Upper lobe of left lung (tissue), 6 donors: ENCODE measurements at regions not wholly inside any gene's neighbourhood (a gene's known extent, or its start where the extent isn't known, plus 50 kb on each side); places are given as distances from the start of the nearest gene placed in this dataset.

Experiments
- ATAC-seq, 2 donors: fragments of 200-7000 bp; cut with Tn5 transposase; one replicate each; pipeline ENCODE4 v1.9.1; 2022; ENCODE audit warnings: mild to moderate bottlenecking in 2 of 2, moderate library complexity in 2 of 2; ENCODE audit not compliant: low FRiP score in 2 of 2
- DNase-seq, 2 donors: peaks; one replicate each; pipeline ENCODE4 v3.0.0-alpha.2; 2019 to 2020
- H3K27ac ChIP-seq, 4 donors: fragments of 200-600 bp; sonication (generic); one replicate each; pipeline ENCODE4 v1.5.1; 2016 to 2019
- H3K27me3 ChIP-seq, 4 donors: fragments of 200-600 bp; sonication (generic); one replicate each; pipeline ENCODE4 v1.5.1; 2017 to 2019
- H3K36me3 ChIP-seq, 4 donors: fragments of 200-600 bp; sonication (generic); one replicate each; pipeline ENCODE4 v1.5.1; 2016 to 2019
- H3K4me1 ChIP-seq, 4 donors: fragments of 200-600 bp; sonication (generic); one replicate each; pipeline ENCODE4 v1.5.1; 2018 to 2019
- H3K4me3 ChIP-seq, 4 donors: fragments of 200-600 bp; sonication (generic); one replicate each; pipeline ENCODE4 v1.5.1; 2017 to 2019; ENCODE audit warnings: mild to moderate bottlenecking in 2 of 4, moderate library complexity in 1 of 4
- H3K9me3 ChIP-seq, 4 donors: fragments of 200-600 bp; sonication (generic); one replicate each; pipeline ENCODE4 v1.5.1; 2018 to 2019
- EP300 ChIP-seq, 4 donors: sonication (generic); formaldehyde crosslinking; IDR thresholded peaks; one replicate each; pipeline ENCODE4 v1.5.1; 2017; ENCODE audit warnings: antibody characterized with exemption in 4 of 4, control low read depth in 2 of 4
- POLR2A ChIP-seq, 4 donors: fragments of 450-650 bp; IDR thresholded peaks; one replicate each; pipeline ENCODE4 v1.5.1; 2016 to 2017; ENCODE audit warnings: antibody characterized with exemption in 4 of 4, mild to moderate bottlenecking in 2 of 4
- POLR2AphosphoS5 ChIP-seq, 2 donors: sonication (generic); formaldehyde crosslinking; IDR thresholded peaks; one replicate each; pipeline ENCODE4 v1.5.1; 2017; ENCODE audit warnings: antibody characterized with exemption in 2 of 2
- WGBS, 2 donors: methylation state at CpG; one replicate each; pipeline ENCODE4 v1.1.5; 2017 to 2018; 5-methylcytosine and 5-hydroxymethylcytosine counted together
- TF ChIP-seq, protein P1 (sequence below), 6 experiments: fragments of 450-650 bp in 4 of 6; fragments of 200-600 bp in 2 of 6; sonication (generic) in 2 of 6; IDR thresholded peaks; one replicate each; pipeline ENCODE4 v1.5.1; 2016 to 2019; ENCODE audit warnings: antibody characterized with exemption in 6 of 6
- donor health status: DM: no; HTN: no; CAD: no; lungs with moderate emphysema.
- donor health status: DM: no; HTN: yes; CAD: no; lungs with severe emphysema.

GRCh38 chr13:73984949-73985691, 149.1 kb downstream of the KLF12 start:
- Histone ChIP-seq H3K4me1 (peaks cover 0 to 3% (median 0%) of the 10 kb centered on the region in 4 donors), H3K27ac (no peak overlapping the region), H3K9me3 (no peaks in the 10 kb centered on the region), H3K36me3 (no peaks in the 10 kb centered on the region), H3K27me3 (no peaks in the 10 kb centered on the region), H3K4me3 (no peak overlapping the region)
- peak in 1 of 2 donors; percentile 69 for DNase-seq
- WGBS, 2 donors, result 64 to 78% methylated on average over 9 to 11 of the region's 11 CpGs
- peak in 1 of 2 donors; percentile 74 for ATAC-seq
- TF ChIP-seq POLR2A (IDR thresholded peaks at IDR 0.05) (no peak), EP300 (IDR thresholded peaks at IDR 0.05) (no peak), POLR2AphosphoS5 (IDR thresholded peaks at IDR 0.05) (no peak)
- TF ChIP-seq, protein P1, sequence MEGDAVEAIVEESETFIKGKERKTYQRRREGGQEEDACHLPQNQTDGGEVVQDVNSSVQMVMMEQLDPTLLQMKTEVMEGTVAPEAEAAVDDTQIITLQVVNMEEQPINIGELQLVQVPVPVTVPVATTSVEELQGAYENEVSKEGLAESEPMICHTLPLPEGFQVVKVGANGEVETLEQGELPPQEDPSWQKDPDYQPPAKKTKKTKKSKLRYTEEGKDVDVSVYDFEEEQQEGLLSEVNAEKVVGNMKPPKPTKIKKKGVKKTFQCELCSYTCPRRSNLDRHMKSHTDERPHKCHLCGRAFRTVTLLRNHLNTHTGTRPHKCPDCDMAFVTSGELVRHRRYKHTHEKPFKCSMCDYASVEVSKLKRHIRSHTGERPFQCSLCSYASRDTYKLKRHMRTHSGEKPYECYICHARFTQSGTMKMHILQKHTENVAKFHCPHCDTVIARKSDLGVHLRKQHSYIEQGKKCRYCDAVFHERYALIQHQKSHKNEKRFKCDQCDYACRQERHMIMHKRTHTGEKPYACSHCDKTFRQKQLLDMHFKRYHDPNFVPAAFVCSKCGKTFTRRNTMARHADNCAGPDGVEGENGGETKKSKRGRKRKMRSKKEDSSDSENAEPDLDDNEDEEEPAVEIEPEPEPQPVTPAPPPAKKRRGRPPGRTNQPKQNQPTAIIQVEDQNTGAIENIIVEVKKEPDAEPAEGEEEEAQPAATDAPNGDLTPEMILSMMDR (IDR thresholded peaks at IDR 0.05), result no peak

- no peaks in the 10 kb centered on the region for H3K27me3 ChIP-seq
- ATAC-seq (no peak), DNase-seq (no peak)
- no peaks in the 10 kb centered on the region for H3K36me3 ChIP-seq
- H3K4me1 ChIP-seq, result peaks cover 0 to 3% (median 0%) of the 10 kb centered on the region in 4 donors
- no peak overlapping the region for H3K4me3 ChIP-seq
- no peaks in the 10 kb centered on the region for H3K9me3 ChIP-seq
- 90 to 93% methylated on average over 11 of the region's 11 CpGs for WGBS, 2 donors
- H3K27ac ChIP-seq, result no peak overlapping the region
- TF ChIP-seq, protein P1 (IDR thresholded peaks at IDR 0.05), result no peak
- TF ChIP-seq POLR2A (IDR thresholded peaks at IDR 0.05) (no peak), POLR2AphosphoS5 (IDR thresholded peaks at IDR 0.05) (no peak), EP300 (IDR thresholded peaks at IDR 0.05) (no peak)
Measured at GRCh38 chr13:73984201-73984600, 150.0 kb downstream of the KLF12 start.

- no peak overlapping the region for H3K27ac ChIP-seq
- H3K27me3 ChIP-seq, result no peaks in the 10 kb centered on the region
- H3K4me3 ChIP-seq, result no peak overlapping the region
- H3K36me3 ChIP-seq, result no peaks in the 10 kb centered on the region
- H3K4me1 ChIP-seq, result peaks cover 0 to 3% (median 0%) of the 10 kb centered on the region in 4 donors
- DNase-seq, result no peak
- no peaks in the 10 kb centered on the region for H3K9me3 ChIP-seq
- no peak for ATAC-seq
- WGBS, 2 donors, result 90 to 98% methylated on average over 6 of the region's 6 CpGs
- no peak for TF ChIP-seq POLR2AphosphoS5 (IDR thresholded peaks at IDR 0.05)
- no peak for TF ChIP-seq EP300 (IDR thresholded peaks at IDR 0.05)
- TF ChIP-seq POLR2A (IDR thresholded peaks at IDR 0.05), result no peak
- TF ChIP-seq, protein P1 (IDR thresholded peaks at IDR 0.05), result no peak
Measured at GRCh38 chr13:73983109-73983508, 151.1 kb downstream of the KLF12 start.

DNA sequence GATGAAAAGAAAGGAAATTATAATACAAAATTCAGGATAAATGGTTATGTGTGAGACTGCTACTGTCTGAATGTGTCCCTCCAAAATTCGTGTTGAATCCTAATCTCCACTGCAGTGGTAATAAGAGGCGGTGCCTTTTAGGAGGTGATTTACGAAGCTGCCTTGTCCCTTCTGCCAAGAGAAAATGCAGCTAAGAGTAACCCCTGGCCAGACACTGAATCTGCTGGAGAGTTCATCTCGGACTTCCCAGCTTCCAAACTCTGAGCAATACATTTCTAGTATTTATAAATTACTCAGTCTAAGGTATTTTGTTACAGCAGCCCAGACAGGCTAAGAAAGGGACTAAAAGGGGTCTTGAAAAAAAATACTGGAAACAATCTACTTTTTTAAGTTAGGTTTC, 152.6 kb downstream of the KLF12 start:
- DNase-seq (no peak), ATAC-seq (peak in 1 of 2 donors; percentile 49)

More for the DNA sequence above, 152.6 kb downstream of the KLF12 start:
- Histone ChIP-seq H3K36me3 (no peaks in the 10 kb centered on the region), H3K4me1 (peaks cover 0 to 3% (median 0%) of the 10 kb centered on the region in 4 donors), H3K9me3 (no peaks in the 10 kb centered on the region), H3K27ac (no peak overlapping the region), H3K27me3 (no peaks in the 10 kb centered on the region), H3K4me3 (no peak overlapping the region)
- WGBS, 2 donors, result 79 to 82% methylated on average over 4 of the region's 4 CpGs
- TF ChIP-seq EP300 (IDR thresholded peaks at IDR 0.05), result no peak
- TF ChIP-seq POLR2AphosphoS5 (IDR thresholded peaks at IDR 0.05), result no peak
- TF ChIP-seq POLR2A (IDR thresholded peaks at IDR 0.05), result no peak
- TF ChIP-seq, protein P1 (IDR thresholded peaks at IDR 0.05), result no peak
